GM18519 (cell line): ENCODE measurements at regions not wholly inside any gene's neighbourhood (a gene's known extent, or its start where the extent isn't known, plus 50 kb on each side); places are given as distances from the start of the nearest gene placed in this dataset.

Experiments
- ATAC-seq: cut with Tn5 transposase; IDR thresholded peaks from one replicate; pipeline ENCODE4 v1.9.1; 2021; ENCODE audit warnings: mild to moderate bottlenecking, moderate library complexity; ENCODE audit not compliant: unreplicated experiment, low FRiP score

GRCh38 chr13:110965755-110966134 is 50.9 kb upstream of the ANKRD10 start:
- ATAC-seq: no peak

- ATAC-seq: peak; percentile 93
Observed at GRCh38 chr13:110965038-110965754, 50.3 kb upstream of the ANKRD10 start.
